Cerebellar nuclear complex (tissue), 1 donor: ENCODE measurements at regions not wholly inside any gene's neighbourhood (a gene's known extent, or its start where the extent isn't known, plus 50 kb on each side); places are given as distances from the start of the nearest gene placed in this dataset.
"Not testable (repeated sequence)": the region's sequence is repeated elsewhere in the genome, so short reads cannot be mapped to it uniquely, and the experiment has no call there.

Source experiments
- DNase-seq, 2 experiments: peaks; one replicate each; lab custom pipeline; 2025; lab: John Stamatoyannopoulos, UW

- DNase-seq = no peak
Observed at GRCh38 chr7:124152859-124153692, 120.2 kb upstream of the TMEM229A start.

- DNase-seq = no peak
Observed at GRCh38 chr7:124137664-124138063, 104.8 kb upstream of the TMEM229A start.

- DNase-seq = no peak
Observed at GRCh38 chr7:124124201-124124600, 91.3 kb upstream of the TMEM229A start.

- DNase-seq = no peak
Observed at GRCh38 chr7:124120911-124121310, 88.0 kb upstream of the TMEM229A start.

GRCh38 chr7:124113045-124113444 is 80.2 kb upstream of the TMEM229A start:
- no peak for DNase-seq

GRCh38 chr7:124106575-124106974 is 73.7 kb upstream of the TMEM229A start:
- no peak for DNase-seq

GRCh38 chr7:124101173-124101768 is 68.4 kb upstream of the TMEM229A start:
- no peak for DNase-seq

- no peak for DNase-seq
Observed at GRCh38 chr7:124100190-124100589, 67.3 kb upstream of the TMEM229A start.

GRCh38 chr7:124099585-124099984 is 66.7 kb upstream of the TMEM229A start:
- DNase-seq = not testable (repeated sequence)

- no peak for DNase-seq
Observed at GRCh38 chr7:124089621-124090020, 56.8 kb upstream of the TMEM229A start.

GRCh38 chr7:124088590-124088989 is 55.7 kb upstream of the TMEM229A start:
- no peak for DNase-seq

GRCh38 chr7:124086843-124087242 is 54.0 kb upstream of the TMEM229A start:
- DNase-seq = no peak

GRCh38 chr7:124085179-124085578 is 52.3 kb upstream of the TMEM229A start:
- DNase-seq = peak in 1 of 2 experiments; percentile 3

- DNase-seq = no peak
Observed at GRCh38 chr7:124084024-124084423, 51.2 kb upstream of the TMEM229A start.
